Loucy (cell line): ENCODE measurements at regions not wholly inside any gene's neighbourhood (a gene's known extent, or its start where the extent isn't known, plus 50 kb on each side); places are given as distances from the start of the nearest gene placed in this dataset.
"Not testable (repeated sequence)": the region's sequence is repeated elsewhere in the genome, so short reads cannot be mapped to it uniquely, and the experiment has no call there.

Experiments used
- H2AFZ ChIP-seq: fragments of 200-600 bp; sonication (generic); 2 replicates; pipeline ENCODE4 v1.6.0; 2016; ENCODE audit warnings: antibody characterized with exemption, mild to moderate bottlenecking, low read length, moderate library complexity
- H3F3A ChIP-seq: fragments of 200-600 bp; 2 replicates; pipeline ENCODE4 v1.6.0; 2016; ENCODE audit warnings: antibody characterized with exemption, low read depth, mild to moderate bottlenecking
- H3K27me3 ChIP-seq: fragments of 200-600 bp; sonication (generic); 2 replicates; pipeline ENCODE4 v1.6.1; 2014; ENCODE audit warnings: low read length, mild to moderate bottlenecking; ENCODE audit not compliant: insufficient read depth, poor library complexity, severe bottlenecking
- H3K36me3 ChIP-seq: fragments of 200-600 bp; sonication (generic); 2 replicates; pipeline ENCODE4 v1.6.1; 2016; ENCODE audit warnings: low read length; ENCODE audit not compliant: insufficient read depth
- H3K4me1 ChIP-seq: fragments of 200-600 bp; sonication (generic); 2 replicates; pipeline ENCODE4 v1.5.1; 2014; ENCODE audit warnings: low read length, mild to moderate bottlenecking; ENCODE audit not compliant: insufficient read depth, poor library complexity, severe bottlenecking
- H3K4me2 ChIP-seq: fragments of 200-600 bp; sonication (generic); 2 replicates; pipeline ENCODE4 v1.6.0; 2014; ENCODE audit warnings: antibody characterized with exemption, low read length, low read depth, mild to moderate bottlenecking; ENCODE audit not compliant: poor library complexity, severe bottlenecking
- H3K4me3 ChIP-seq: fragments of 200-600 bp; sonication (generic); 2 replicates; pipeline ENCODE4 v1.5.1; 2014; ENCODE audit warnings: low read length, mild to moderate bottlenecking, mixed read lengths; ENCODE audit not compliant: poor library complexity, severe bottlenecking
- H3K79me2 ChIP-seq: fragments of 200-600 bp; sonication (generic); 2 replicates; pipeline ENCODE4 v1.6.1; 2014; ENCODE audit warnings: low read length; ENCODE audit not compliant: insufficient read depth
- H3K9ac ChIP-seq: fragments of 200-600 bp; sonication (generic); 2 replicates; pipeline ENCODE4 v1.6.0; 2014; ENCODE audit warnings: mild to moderate bottlenecking, low read depth, low read length, moderate library complexity; ENCODE audit not compliant: poor library complexity, severe bottlenecking
- H3K9me2 ChIP-seq: fragments of 200-600 bp; sonication (generic); replicated peaks from 2 replicates; pipeline ENCODE4 v1.6.1; 2016; ENCODE audit warnings: low read depth, low read length, mixed read lengths
- H3K9me3 ChIP-seq: fragments of 200-600 bp; sonication (generic); 2 replicates; pipeline ENCODE4 v1.6.1; 2014; ENCODE audit warnings: mild to moderate bottlenecking, antibody characterized with exemption, low read length, low read depth; ENCODE audit not compliant: insufficient read depth
- H4K20me1 ChIP-seq: fragments of 200-600 bp; sonication (generic); 2 replicates; pipeline ENCODE4 v1.6.0; 2014; ENCODE audit warnings: antibody characterized with exemption, low read length, mild to moderate bottlenecking; ENCODE audit not compliant: insufficient read depth, poor library complexity, severe bottlenecking
- CTCF ChIP-seq: fragments of 200-600 bp; sonication (generic); conservative IDR thresholded peaks from 2 replicates; pipeline ENCODE4 v1.5.1; 2014; ENCODE audit warnings: mild to moderate bottlenecking, antibody characterized with exemption, low read length
- EZH2phosphoT487 ChIP-seq: fragments of 200-600 bp; IDR thresholded peaks from 2 replicates; pipeline ENCODE4 v1.6.1; 2018; ENCODE audit warnings: antibody characterized with exemption, mild to moderate bottlenecking, moderate library complexity, borderline replicate concordance

- H3K4me3 ChIP-seq: no peak overlapping the region
- no peaks in the 10 kb centered on the region for H3K36me3 ChIP-seq
- H2AFZ ChIP-seq: no peak overlapping the region
- no peaks in the 10 kb centered on the region for H3K27me3 ChIP-seq
- no peak overlapping the region for H3K9ac ChIP-seq
- H3K9me2 ChIP-seq: no peaks in the 10 kb centered on the region
- H4K20me1 ChIP-seq: no peaks in the 10 kb centered on the region
- H3K4me2 ChIP-seq: no peak overlapping the region
- H3K79me2 ChIP-seq: no peaks in the 10 kb centered on the region
- H3F3A ChIP-seq: no peaks in the 10 kb centered on the region
- no peaks in the 10 kb centered on the region for H3K4me1 ChIP-seq
- peaks cover 3% of the 10 kb centered on the region; the same call in 1 of the 2 replicates for H3K9me3 ChIP-seq
- TF ChIP-seq EZH2phosphoT487: no peak
- TF ChIP-seq CTCF: no peak
Measured at GRCh38 chr9:93761822-93762221, 185.4 kb downstream of the PHF2 start.

GRCh38 chr9:93750045-93750444, 173.7 kb downstream of the PHF2 start:
- Histone ChIP-seq H3K9me3 (peaks cover 9% of the 10 kb centered on the region; the same call in 1 of the 2 replicates), H2AFZ (no peak overlapping the region), H3K27me3 (no peaks in the 10 kb centered on the region), H4K20me1 (no peaks in the 10 kb centered on the region), H3K36me3 (no peaks in the 10 kb centered on the region), H3K4me3 (no peak overlapping the region), H3K9me2 (no peaks in the 10 kb centered on the region), H3K9ac (no peak overlapping the region), H3K4me1 (no peaks in the 10 kb centered on the region), H3K79me2 (no peaks in the 10 kb centered on the region), H3K4me2 (no peak overlapping the region), H3F3A (no peaks in the 10 kb centered on the region)
- TF ChIP-seq CTCF (no peak), EZH2phosphoT487 (no peak)

GRCh38 chr9:93748827-93749226, 172.4 kb downstream of the PHF2 start:
- H3K4me1 ChIP-seq, H4K20me1 ChIP-seq, H3K36me3 ChIP-seq, H3K79me2 ChIP-seq, H3K4me2 ChIP-seq, H3F3A ChIP-seq, H3K9me3 ChIP-seq, H3K4me3 ChIP-seq, H3K27me3 ChIP-seq, H2AFZ ChIP-seq, H3K9me2 ChIP-seq, H3K9ac ChIP-seq: not testable (repeated sequence)

GRCh38 chr9:93731963-93732362, 155.6 kb downstream of the PHF2 start:
- Histone ChIP-seq H2AFZ (no peak overlapping the region), H3K79me2 (no peaks in the 10 kb centered on the region), H3K9ac (no peak overlapping the region), H3K27me3 (no peaks in the 10 kb centered on the region), H3K9me3 (peaks cover 19% of the 10 kb centered on the region; the same call in 1 of the 2 replicates), H3K4me1 (no peaks in the 10 kb centered on the region), H4K20me1 (no peaks in the 10 kb centered on the region), H3F3A (no peaks in the 10 kb centered on the region), H3K4me2 (no peak overlapping the region), H3K36me3 (no peaks in the 10 kb centered on the region), H3K9me2 (no peaks in the 10 kb centered on the region), H3K4me3 (no peak overlapping the region)
- TF ChIP-seq CTCF (no peak), EZH2phosphoT487 (no peak)
